NK-92 treated with Interleukin-12 subunit alpha and Interleukin-12 subunit beta, amount 100 ng/mL, for 24 hours (cell line): ENCODE measurements at regions not wholly inside any gene's neighbourhood (a gene's known extent, or its start where the extent isn't known, plus 50 kb on each side); places are given as distances from the start of the nearest gene placed in this dataset.
"Not testable (repeated sequence)": the region's sequence is repeated elsewhere in the genome, so short reads cannot be mapped to it uniquely, and the experiment has no call there.

Experiments used
- DNase-seq: peaks from one replicate; lab custom pipeline; 2025; lab: John Stamatoyannopoulos, UW

DNA sequence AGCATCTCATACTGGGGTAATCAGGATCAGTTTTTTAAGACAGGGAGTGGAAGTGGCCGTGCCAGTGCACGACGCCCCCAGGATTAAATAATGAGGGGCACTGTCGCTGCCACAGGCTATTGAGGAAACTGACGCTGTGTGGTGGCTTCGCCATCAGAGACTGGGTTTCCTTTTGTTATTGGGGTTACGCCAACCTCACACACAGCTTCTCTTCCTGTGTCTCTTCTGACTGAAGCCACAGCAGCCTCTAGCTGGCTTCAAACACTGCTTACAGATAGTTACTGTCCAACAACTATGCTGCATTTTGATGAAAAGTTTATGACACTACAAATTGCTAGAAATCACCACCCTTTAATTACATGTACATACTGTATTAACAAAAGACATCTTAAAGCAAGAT, 521.9 kb upstream of the SALL3 start:
- no peak for DNase-seq

GRCh38 chr18:78458356-78458755, 521.3 kb upstream of the SALL3 start:
- no peak for DNase-seq

GRCh38 chr18:78459668-78460067, 520.0 kb upstream of the SALL3 start:
- no peak for DNase-seq

- DNase-seq: no peak
Observed at GRCh38 chr18:78460558-78460957, 519.1 kb upstream of the SALL3 start.

DNA sequence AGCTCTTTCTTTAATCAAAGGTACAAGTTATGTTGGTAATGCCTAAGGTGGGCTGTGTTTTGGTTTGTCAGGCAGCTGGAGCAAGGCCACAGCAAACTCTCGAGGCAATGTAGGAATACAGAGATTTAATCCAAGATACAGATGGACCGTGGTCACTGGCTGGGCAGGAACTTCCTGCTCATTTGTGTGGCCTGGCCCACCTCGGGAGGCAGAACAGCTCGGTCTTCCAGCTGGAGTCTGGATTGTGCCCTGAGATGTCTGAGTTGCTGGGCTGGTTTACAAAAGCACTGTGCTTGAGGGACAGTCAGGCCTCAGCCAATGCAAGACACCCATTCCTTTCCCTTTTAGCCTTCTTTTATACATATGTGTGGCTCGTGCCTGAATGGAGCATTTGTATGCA, 506.1 kb upstream of the SALL3 start:
- no peak for DNase-seq

- DNase-seq: no peak
Observed at GRCh38 chr18:78477840-78478239, 501.8 kb upstream of the SALL3 start.

- DNase-seq: no peak
Observed at GRCh38 chr18:78479443-78479842, 500.2 kb upstream of the SALL3 start.

- DNase-seq: no peak
Observed at GRCh38 chr18:78480262-78481054, 499.2 kb upstream of the SALL3 start.

GRCh38 chr18:78482378-78482777, 497.2 kb upstream of the SALL3 start:
- no peak for DNase-seq

DNA sequence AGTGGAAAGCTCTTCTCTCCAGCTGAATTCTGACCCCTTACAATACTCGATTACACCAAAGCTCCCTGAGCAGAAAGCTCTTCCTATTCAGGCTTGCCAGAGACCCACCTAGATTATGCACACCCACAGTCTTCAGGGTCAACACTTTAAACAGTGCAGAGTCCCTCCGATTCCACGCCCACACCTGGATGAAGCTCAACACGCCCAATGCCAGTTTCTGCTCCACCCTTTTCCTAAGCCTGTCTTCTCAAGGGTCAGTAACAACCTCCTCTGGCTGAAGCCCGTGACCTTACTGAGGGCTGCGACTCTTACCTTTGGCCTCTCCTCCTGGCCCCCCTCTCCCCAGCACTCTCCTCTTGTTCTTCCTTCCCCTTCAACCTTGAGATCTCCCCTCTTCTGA, 492.0 kb upstream of the SALL3 start:
- no peak for DNase-seq

- DNase-seq: no peak
Observed at GRCh38 chr18:78492064-78492812, 487.4 kb upstream of the SALL3 start.

DNA sequence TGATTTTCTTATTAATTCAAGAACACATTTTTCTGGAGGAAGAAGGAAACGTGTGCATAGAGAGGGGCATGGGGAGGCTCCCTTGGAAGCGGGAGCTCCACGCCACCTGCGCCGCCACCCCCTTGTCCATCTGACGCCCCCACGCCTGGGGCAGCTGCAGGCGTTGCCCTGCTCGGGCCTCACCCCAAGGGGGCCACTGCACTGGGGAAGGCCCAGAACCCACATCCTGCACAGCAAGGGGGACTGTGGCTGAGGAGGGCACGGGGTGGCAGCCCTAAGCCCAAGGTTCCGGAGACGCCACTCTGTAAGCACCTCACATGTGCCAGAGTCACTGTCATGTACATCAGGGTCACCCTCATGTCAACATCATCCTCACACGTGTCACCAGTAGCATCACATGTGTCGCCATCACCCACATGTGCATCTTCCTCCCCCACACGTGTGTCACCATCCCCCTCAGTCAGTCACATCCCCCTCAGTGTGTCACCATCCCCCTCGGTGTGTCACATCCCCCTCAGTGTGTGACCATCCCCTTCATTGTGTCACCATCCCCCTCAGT, 486.7 kb upstream of the SALL3 start:
- no peak for DNase-seq

- DNase-seq: not testable (repeated sequence)
Observed at GRCh38 chr18:78493490-78493889, 486.1 kb upstream of the SALL3 start.

DNA sequence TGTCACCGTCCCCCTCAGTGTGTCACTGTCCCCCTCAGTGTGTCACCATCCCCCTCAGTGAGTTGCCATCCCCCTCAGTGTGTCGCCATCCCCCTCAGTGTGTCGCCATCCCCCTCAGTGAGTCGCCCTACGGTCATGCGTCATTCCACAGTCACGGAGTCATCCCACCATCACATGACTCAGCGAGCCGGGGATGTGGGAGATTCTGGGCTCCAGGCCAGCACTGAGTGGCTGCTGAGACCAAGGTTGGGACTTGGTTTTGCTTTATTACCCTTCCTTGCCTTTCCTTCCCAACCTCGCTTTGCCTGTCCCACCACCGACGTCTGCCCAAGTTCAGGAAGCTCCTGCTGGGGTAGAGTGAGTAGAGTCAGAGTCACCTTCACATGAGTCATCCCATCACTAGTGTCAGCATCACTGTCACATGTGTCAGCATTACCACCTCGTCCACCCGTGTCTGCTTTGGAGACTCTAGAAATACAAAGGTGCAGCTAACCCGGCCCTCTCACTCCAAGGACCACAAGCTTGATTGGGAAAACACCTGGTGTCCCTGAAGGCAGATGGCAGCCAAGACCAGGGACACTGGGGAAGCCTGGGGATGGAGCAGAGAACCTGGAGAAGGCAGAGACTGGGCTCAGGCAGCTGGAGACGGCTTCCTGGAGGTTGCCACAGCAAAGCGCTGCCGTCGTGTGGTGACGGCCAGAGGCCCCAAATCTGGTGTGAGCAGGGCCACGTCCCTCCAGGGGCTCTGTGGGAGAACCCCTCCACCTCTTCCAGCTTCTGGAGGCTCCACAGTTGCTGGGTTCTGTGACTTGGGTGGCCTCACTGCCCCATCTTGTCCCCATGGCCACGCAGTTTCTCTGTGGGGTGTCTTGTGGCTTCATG, 485.2 kb upstream of the SALL3 start:
- no peak for DNase-seq

GRCh38 chr18:78495550-78495949, 484.1 kb upstream of the SALL3 start:
- no peak for DNase-seq

- no peak for DNase-seq
Observed at GRCh38 chr18:78496079-78496478, 483.5 kb upstream of the SALL3 start.

GRCh38 chr18:78497641-78498040, 482.0 kb upstream of the SALL3 start:
- no peak for DNase-seq

- no peak for DNase-seq
Observed at GRCh38 chr18:78499586-78499985, 480.0 kb upstream of the SALL3 start.

DNA sequence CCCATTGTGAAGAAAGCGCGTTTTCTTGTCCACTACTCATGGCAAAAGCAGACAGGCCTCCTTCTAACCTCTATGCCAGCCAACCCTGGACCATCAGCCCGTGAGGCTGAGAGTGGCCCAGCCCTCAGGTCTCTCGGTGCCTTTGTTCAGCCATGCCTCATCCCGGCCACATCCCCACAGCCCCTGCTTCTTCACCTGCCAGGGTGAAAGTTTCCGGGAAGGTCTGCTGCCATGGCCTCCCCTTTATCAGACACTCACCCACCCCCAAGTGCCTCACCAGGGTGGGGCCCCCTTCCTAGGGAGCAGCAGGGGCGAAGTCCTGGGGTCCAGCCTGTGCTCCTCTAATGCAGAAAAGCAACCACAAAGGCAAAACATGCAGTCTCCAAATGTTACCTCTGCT, 478.4 kb upstream of the SALL3 start:
- no peak for DNase-seq

DNA sequence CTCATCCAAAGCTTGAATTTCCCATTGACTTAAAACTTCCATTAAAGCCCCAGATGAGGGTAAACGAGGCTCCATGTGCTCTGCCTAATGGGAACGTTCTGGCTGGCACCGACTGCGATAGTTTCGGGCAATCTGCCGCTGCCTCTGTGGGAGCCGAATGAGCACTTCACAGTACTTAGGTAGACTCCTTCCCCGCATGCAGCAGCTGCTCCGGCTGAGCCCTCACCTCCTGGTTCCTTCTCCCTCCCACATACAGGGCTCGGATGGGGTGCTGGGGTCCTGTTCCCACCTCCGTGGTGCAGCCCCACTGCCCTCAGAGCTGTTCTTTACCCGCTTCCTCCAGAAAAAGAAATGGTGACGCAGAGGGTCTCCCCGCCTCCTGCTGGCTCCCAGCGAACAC, 476.5 kb upstream of the SALL3 start:
- DNase-seq: no peak

DNA sequence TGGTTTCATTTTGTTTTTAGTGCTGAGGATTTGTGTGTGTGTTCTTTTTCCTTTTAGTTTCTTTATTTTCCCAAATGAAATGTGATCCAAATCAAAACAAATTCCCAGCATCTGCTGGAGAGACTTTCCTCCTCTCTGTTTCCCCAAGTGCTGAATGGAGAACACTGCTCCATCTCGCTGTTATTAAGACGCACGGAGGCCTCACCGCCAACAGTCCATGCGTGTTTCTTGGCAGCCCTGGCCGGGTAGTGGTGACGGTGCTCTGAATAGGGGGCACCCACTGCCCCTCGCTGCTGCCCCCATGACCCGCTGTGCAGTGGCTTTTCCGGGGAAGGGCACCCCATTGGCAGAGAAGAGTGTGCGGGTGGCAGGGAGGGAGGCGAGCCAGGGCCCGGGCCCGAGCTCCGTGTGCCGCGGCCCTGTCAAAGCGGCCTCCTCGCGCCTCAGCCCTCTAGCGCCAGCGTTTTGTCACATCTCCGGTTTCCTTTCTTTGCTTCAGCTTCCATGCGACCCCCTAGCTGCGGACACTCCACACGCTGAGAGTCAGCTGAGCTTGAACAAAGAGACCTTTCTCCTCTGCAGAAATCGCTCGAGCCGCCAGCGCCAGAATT, 473.7 kb upstream of the SALL3 start:
- no peak for DNase-seq

DNA sequence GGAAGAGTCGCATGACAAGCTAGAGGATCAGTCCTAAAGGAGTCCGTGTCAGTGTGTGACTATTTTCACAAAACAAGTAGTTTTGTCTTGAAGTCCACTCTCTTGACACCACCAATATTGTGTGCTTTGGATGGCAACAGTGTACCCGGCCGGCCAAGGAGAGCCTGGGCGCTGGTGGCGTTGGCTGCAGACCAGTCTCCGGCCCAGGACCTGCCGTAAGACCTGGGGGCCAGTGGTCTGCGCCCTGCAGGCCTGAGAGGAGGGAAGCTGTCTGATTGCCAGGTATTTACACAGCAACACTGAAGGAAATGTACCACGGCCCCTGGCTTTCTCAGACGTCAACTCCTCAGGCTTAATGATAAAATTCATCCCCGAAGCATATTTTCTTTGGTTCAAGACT, 472.4 kb upstream of the SALL3 start:
- DNase-seq: no peak
